ENCODE measurements at regions not wholly inside any gene's neighbourhood (a gene's known extent, or its start where the extent isn't known, plus 50 kb on each side); places are given as distances from the start of the nearest gene placed in this dataset.

GRCh38 chr4:124806403-124806802 lies 93.9 kb upstream of the ANKRD50 start:
- no peaks in the 10 kb centered on the region for H3K4me1 ChIP-seq (ENCODE audit: control insufficient read depth, low read length)
- TF ChIP-seq EZH2phosphoT487 (IDR thresholded peaks at IDR 0.05; ENCODE audit: borderline replicate concordance, low read length) (no peak), CTCF (IDR thresholded peaks at IDR 0.05; ENCODE audit: low read depth, low read length, poor library complexity, severe bottlenecking) (no peak)
- H3K27me3 ChIP-seq (ENCODE audit: control insufficient read depth, low read length), result no peaks in the 10 kb centered on the region
- no peaks in the 10 kb centered on the region for H3F3A ChIP-seq (ENCODE audit: control insufficient read depth, insufficient read depth)
- H3K4me3 ChIP-seq (ENCODE audit: low read length), result no peak overlapping the region
- no peaks in the 10 kb centered on the region for H3K9me3 ChIP-seq (ENCODE audit: control insufficient read depth, insufficient read depth, low read length)
- no peaks in the 10 kb centered on the region for H3K36me3 ChIP-seq (ENCODE audit: control insufficient read depth, low read length)
- no peak overlapping the region for H3K27ac ChIP-seq (ENCODE audit: low read depth, low read length)
- H3K9me2 ChIP-seq (replicated peaks; ENCODE audit: control insufficient read depth, low read length), result no peaks in the 10 kb centered on the region
- H3K79me2 ChIP-seq (ENCODE audit: control insufficient read depth, low read length), result no peaks in the 10 kb centered on the region
- no peaks in the 10 kb centered on the region for H4K20me1 ChIP-seq (ENCODE audit: control insufficient read depth, insufficient read depth, low read depth, low read length)
- H3K4me2 ChIP-seq (ENCODE audit: low read length), result no peak overlapping the region

- no peaks in the 10 kb centered on the region for H3K27me3 ChIP-seq (ENCODE audit: control insufficient read depth, low read length)
- no peak overlapping the region for H3K4me3 ChIP-seq (ENCODE audit: low read length)
- no peak overlapping the region for H3K27ac ChIP-seq (ENCODE audit: low read depth, low read length)
- H3K9me3 ChIP-seq (ENCODE audit: control insufficient read depth, insufficient read depth, low read length), result no peaks in the 10 kb centered on the region
- no peaks in the 10 kb centered on the region for H3K36me3 ChIP-seq (ENCODE audit: control insufficient read depth, low read length)
- H3K79me2 ChIP-seq (ENCODE audit: control insufficient read depth, low read length), result no peaks in the 10 kb centered on the region
- H3F3A ChIP-seq (ENCODE audit: control insufficient read depth, insufficient read depth), result no peaks in the 10 kb centered on the region
- H3K9me2 ChIP-seq (replicated peaks; ENCODE audit: control insufficient read depth, low read length), result no peaks in the 10 kb centered on the region
- TF ChIP-seq EZH2phosphoT487 (IDR thresholded peaks at IDR 0.05; ENCODE audit: borderline replicate concordance, low read length) (no peak), CTCF (IDR thresholded peaks at IDR 0.05; ENCODE audit: low read depth, low read length, poor library complexity, severe bottlenecking) (no peak)
- H4K20me1 ChIP-seq (ENCODE audit: control insufficient read depth, insufficient read depth, low read depth, low read length), result no peaks in the 10 kb centered on the region
- no peak overlapping the region for H3K4me2 ChIP-seq (ENCODE audit: low read length)
- H3K4me1 ChIP-seq (ENCODE audit: control insufficient read depth, low read length), result no peaks in the 10 kb centered on the region
These were observed 92.1 kb upstream of the ANKRD50 start for GRCh38 chr4:124804584-124804983.

GRCh38 chr4:124804041-124804440 lies 91.5 kb upstream of the ANKRD50 start:
- no peak overlapping the region for H3K27ac ChIP-seq (ENCODE audit: low read depth, low read length)
- H3K9me3 ChIP-seq (ENCODE audit: control insufficient read depth, insufficient read depth, low read length), result no peaks in the 10 kb centered on the region
- H3K27me3 ChIP-seq (ENCODE audit: control insufficient read depth, low read length), result no peaks in the 10 kb centered on the region
- no peaks in the 10 kb centered on the region for H3K79me2 ChIP-seq (ENCODE audit: control insufficient read depth, low read length)
- no peaks in the 10 kb centered on the region for H4K20me1 ChIP-seq (ENCODE audit: control insufficient read depth, insufficient read depth, low read depth, low read length)
- no peaks in the 10 kb centered on the region for H3K4me1 ChIP-seq (ENCODE audit: control insufficient read depth, low read length)
- TF ChIP-seq EZH2phosphoT487 (IDR thresholded peaks at IDR 0.05; ENCODE audit: borderline replicate concordance, low read length) (no peak), CTCF (IDR thresholded peaks at IDR 0.05; ENCODE audit: low read depth, low read length, poor library complexity, severe bottlenecking) (no peak)
- H3K36me3 ChIP-seq (ENCODE audit: control insufficient read depth, low read length), result no peaks in the 10 kb centered on the region
- no peak overlapping the region for H3K4me2 ChIP-seq (ENCODE audit: low read length)
- H3K9me2 ChIP-seq (replicated peaks; ENCODE audit: control insufficient read depth, low read length), result no peaks in the 10 kb centered on the region
- no peak overlapping the region for H3K4me3 ChIP-seq (ENCODE audit: low read length)
- H3F3A ChIP-seq (ENCODE audit: control insufficient read depth, insufficient read depth), result no peaks in the 10 kb centered on the region

GRCh38 chr4:124803641-124804040 lies 91.1 kb upstream of the ANKRD50 start:
- Histone ChIP-seq H3K4me3 (ENCODE audit: low read length) (no peak overlapping the region), H3K9me2 (replicated peaks; ENCODE audit: control insufficient read depth, low read length) (no peaks in the 10 kb centered on the region), H4K20me1 (ENCODE audit: control insufficient read depth, insufficient read depth, low read depth, low read length) (no peaks in the 10 kb centered on the region), H3F3A (ENCODE audit: control insufficient read depth, insufficient read depth) (no peaks in the 10 kb centered on the region), H3K4me1 (ENCODE audit: control insufficient read depth, low read length) (no peaks in the 10 kb centered on the region), H3K4me2 (ENCODE audit: low read length) (no peak overlapping the region), H3K79me2 (ENCODE audit: control insufficient read depth, low read length) (no peaks in the 10 kb centered on the region), H3K9me3 (ENCODE audit: control insufficient read depth, insufficient read depth, low read length) (no peaks in the 10 kb centered on the region), H3K27me3 (ENCODE audit: control insufficient read depth, low read length) (no peaks in the 10 kb centered on the region), H3K36me3 (ENCODE audit: control insufficient read depth, low read length) (no peaks in the 10 kb centered on the region), H3K27ac (ENCODE audit: low read depth, low read length) (no peak overlapping the region)
- no peak for TF ChIP-seq EZH2phosphoT487 (IDR thresholded peaks at IDR 0.05; ENCODE audit: borderline replicate concordance, low read length)
- TF ChIP-seq CTCF (IDR thresholded peaks at IDR 0.05; ENCODE audit: low read depth, low read length, poor library complexity, severe bottlenecking), result no peak

Data from DOHH2 (cell line).